GM04504 (cell line): ENCODE measurements at regions not wholly inside any gene's neighbourhood (a gene's known extent, or its start where the extent isn't known, plus 50 kb on each side); places are given as distances from the start of the nearest gene placed in this dataset.

Source experiments
- DNase-seq: peaks from one replicate; pipeline ENCODE4 v3.0.0-alpha.2; 2012; ENCODE audit warnings: low read depth

DNA sequence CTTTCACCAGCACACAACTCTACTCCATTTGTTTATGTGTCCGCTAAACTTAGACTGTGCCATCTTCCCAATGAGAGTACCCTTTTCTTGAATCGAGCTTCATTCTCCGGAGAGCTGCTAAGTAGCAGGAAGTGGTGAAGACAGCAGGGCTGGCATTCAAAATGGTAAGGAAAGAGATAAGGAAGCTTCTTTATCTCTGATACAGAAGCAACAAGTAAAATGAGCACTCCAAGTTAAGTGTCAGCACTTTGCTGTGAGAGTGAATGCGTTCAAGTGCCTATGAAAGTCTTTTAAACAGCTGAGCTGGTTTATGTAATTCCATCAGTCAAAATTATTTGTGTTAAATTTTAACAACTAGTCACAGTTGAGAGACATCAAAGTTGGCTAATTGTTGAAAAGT, 386.8 kb upstream of the PTPRD start:
- no peak for DNase-seq

DNA sequence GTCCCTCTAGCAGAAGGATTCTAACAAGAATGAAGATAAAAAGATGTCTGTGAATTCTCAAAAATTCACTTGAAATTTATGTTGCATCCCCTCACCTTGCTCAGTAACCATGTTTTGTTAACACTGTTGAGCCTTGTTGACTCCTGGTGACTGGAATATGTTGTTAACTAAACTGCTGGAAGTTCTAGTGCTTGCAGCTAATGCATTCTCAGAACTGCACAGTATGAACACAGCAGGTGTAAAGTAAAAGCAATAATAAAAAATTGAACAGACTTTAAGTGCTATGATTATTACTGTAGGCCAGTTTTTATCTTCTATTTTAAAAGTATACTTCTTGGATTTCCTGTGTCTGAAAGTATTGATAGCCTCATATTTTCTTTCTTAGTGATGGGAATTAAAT, 388.7 kb upstream of the PTPRD start:
- no peak for DNase-seq

DNA sequence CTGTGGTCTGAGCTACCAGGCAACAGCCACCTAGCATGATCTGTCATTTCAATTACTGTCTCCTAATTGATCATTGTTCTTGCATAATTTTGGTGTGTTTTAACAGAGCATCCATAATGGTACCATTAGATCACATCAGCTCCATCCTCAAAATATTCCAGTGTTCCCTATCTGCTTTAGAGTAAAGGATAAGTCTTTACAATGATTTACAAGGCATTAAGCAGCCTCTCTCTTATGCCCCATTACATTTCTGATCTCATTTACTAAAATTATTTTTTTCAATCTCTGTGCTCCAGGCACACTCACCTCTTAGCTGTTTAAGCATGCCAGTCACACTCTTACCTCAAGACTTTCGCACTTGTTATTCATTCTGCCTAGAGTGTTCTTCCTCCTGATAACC, 389.9 kb upstream of the PTPRD start:
- no peak for DNase-seq

DNA sequence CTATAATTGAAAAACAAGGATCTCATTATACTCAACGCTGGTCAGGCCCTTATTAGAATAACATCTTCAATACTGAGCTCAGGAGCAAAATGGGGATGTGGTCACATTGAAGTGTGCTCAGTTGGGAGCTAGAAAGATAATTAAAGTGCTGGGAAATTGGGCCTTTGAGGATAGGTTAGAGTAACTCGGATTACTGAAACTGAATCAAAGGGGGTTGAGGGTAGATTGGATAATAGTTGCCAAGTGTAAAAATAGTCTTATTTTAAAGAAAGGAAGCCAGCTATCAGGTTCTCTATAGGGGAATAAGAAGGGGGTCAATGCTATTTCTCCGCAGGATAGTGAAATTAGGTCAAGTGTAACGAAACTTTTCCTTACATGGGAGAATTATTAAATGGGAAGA, 391.0 kb upstream of the PTPRD start:
- DNase-seq: no peak

DNA sequence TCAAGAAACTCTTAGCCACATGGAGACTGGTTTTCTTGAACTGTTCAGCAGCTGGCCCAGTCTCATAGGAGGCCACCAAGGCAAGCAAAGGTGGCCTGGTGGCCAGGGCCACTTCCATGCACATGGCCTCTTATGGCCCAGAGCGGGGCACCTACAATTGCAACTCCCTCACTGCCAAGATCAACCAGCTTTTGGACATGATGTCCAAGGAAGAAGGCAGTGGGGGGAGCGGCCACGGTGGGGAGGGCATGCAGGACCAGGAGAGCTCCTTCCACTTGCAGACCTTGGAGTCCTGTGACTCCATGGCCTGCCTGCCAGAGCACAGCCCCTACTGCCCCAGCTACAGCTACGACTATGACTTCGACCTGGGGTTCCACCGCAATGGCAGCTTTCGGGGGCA, 398.9 kb upstream of the PTPRD start:
- no peak for DNase-seq

DNA sequence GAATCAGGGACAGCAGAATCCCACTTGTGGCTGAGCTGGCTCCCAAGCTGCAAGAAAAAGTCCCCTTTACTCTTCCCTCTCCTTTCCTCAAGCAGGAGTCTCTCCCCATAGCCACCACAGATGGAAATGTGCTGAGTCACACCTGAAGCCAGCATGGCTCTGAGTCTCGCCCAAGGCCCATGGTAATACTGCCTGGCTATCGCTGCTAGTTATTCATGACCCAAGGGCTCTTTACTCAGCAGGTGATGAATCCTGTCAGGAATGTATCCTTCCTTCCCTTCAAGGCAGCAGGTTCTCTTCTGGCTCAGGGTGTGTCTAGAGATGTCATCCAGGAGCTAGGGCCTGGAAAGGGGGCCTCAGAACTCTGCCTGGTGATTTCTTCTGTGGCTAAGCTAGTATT, 403.3 kb upstream of the PTPRD start:
- no peak for DNase-seq

DNA sequence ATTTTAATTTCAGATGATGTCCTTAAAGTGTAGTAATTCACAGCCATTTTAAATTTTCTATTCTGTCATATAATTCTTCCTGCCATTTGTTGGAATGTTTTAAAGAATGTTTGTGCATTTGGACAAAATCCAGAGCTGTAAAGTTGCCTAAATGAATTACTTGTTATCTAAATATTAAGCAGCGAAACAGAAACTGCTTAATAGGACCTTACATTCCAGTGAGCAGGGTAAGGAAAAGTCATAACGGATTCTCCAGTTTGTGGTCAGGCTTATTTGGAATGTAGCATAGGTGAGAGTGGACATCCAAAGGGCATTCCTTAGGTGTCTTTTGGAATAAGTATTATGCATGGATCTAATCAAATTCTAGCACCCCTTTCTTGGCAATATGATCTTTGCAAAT, 410.4 kb upstream of the PTPRD start:
- no peak for DNase-seq

DNA sequence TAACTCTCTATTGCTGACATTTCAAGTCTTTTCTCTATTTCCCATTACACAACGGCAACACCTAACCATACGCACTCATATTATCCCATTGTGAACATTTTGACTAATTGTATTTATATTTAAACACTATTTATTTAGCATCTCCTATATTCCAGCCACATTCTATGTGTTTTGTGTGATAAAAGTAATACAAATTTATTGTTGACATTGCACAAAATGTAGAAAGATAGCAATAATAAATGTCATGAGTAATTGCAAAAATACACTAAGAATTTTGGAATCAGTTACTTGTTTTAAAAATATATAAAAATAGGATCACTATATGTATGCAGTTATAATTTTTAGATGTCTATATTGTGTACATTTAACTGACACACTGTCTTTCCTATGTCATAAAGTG, 413.0 kb upstream of the PTPRD start:
- no peak for DNase-seq

DNA sequence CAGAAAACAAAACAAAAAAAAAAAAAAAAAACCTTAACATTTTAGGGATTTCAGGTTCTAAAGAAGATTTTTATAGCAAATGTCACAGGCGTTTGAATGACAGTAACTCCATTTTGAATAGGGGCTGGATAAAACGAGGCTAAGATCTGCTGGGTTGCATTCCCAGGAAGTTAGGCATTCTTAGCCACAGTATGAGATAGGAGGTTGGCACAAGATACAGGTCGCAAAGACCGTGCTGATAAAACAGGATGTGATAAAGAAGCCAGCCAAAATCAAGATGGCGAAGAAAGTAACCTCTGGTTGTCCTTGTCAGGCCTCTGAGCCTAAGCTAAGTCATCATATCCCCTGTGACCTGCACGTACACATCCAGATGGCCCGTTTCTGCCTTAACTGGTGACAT, 425.6 kb upstream of the PTPRD start:
- no peak for DNase-seq

DNA sequence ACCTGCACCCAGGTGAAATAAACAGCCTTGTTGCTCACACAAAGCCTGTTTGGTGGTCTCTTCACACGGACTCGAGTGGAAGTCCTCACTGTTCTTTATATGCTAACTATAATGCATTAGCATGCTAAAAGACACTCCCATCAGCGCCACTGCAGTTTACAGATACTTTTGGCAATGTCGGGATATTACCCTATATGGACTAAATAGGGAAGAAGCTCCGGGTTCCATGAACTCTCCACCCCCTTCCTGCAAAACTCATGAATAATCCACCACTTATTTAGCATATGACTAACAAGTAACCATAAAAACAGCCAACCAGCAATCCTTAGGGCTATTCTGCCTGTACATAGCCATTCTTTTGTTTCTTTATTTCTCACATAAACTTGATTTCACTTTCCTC, 426.2 kb upstream of the PTPRD start:
- no peak for DNase-seq

DNA sequence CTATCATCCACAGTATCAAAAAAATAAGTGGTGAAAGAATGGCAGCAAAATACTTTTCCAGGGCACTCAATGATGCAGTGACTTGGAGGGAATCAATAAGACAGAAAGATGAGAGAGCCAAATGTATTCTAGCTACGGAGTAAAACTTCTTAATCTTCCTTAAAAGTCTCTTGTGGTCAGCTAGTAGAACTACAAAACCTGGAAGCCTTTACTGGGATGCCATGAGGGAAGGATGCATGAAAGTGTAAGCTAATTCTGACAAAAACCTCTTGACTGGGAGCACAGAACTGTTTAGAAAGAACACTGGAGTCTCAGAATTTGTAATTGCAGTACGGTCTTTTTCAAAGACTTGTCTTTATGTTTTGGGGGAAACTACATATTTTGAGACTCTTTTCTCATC, 432.8 kb upstream of the PTPRD start:
- DNase-seq: no peak

DNA sequence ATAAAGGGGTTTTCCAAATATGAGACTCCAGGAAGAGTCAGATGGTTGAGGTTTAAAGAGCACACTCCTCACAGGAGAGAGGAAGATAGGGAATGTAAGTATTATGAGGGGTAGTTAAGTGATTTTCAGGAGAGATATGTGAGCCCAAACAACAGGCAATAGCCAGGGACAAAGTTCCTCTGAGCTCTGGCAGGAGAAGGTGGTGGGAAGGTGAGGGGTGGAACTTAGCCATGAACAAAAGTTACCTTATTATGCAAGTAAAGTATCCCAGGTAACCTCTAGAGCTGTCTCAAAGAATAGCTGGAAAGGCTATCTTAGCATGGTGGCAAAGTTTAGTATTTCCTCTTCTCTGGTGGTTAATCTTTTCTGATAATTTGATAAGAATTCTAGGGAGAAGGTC, 450.5 kb upstream of the PTPRD start:
- DNase-seq: no peak

DNA sequence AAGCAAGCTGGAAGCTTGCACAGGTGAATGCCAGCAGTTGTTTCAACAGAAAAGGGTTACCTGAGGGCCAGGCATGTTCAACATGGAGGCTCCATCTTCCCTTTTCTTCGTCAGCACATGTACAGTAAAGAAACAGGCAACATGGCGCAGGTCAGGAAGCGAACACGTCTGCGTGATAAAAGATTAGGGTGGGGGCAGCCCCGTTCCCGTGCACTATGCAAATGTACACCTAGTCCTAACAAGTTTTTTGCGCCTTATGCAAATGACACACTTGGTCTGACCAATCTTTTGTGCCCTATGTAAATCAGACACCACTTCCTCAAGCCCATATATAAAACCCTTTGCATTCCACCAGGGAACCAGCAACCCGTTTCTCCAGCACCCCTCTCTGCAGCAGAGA, 452.1 kb upstream of the PTPRD start:
- no peak for DNase-seq

DNA sequence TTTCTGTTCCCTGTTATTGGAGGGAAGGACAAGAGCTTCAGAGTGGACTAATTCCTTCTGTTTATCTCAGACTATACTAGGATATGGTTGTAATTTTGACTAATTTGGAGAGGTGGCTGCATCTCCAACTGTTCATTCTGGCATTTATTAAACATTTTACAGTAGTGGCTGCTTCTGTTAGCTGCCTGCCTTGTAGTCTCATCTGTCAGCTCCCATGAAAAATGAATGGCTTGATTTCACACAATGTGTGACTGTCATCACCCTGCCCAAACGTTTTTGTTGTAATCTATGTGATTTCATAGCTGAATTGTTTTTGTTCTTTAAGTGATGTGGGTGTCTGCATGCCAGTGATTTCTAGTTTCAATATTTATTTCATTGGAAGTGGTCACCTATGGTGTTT, 459.4 kb upstream of the PTPRD start:
- no peak for DNase-seq

DNA sequence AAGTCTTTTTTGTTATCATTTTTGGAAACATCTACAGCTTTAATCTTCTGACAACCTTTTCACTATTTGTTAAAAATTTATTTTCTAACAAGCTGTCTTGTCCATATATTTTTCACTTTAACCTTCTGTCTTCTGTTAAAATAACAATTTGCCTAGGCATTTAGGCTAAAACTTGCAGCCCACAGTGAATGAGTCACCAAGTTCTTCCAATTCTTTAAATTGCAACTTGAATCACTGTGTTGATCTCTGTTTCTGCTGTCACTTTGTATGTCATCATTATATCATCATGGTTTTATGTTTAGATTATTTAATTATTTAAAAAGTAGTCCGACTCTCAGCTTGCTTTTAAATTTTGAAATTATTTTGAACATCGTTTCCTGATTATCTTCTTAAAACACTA, 473.8 kb upstream of the PTPRD start:
- DNase-seq: no peak

DNA sequence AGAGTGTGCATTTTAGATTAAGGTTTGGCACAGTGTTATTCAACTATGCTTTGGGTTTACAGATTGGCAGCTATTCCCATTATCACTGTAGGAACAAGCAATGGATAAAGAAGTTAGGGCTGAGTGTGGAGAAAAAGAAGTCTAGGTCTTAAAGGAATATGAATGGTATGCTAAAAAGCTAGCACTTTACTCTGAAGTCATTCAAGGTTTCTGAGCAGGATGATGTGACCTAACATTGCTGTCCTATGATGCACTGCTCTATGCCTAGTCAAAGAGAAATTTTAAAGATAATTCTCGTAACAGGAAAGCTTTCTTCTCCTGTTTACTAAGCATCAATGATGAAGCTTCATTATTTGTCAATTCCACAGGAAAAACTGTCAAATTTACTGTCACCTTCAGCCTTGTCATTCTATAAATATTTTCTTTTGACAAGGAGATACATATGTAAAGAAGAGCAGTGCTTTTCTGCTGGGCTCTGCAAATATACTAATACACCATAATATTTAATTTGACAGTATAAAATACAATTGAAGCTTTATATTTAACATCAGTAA, 476.1 kb upstream of the PTPRD start:
- DNase-seq: no peak

DNA sequence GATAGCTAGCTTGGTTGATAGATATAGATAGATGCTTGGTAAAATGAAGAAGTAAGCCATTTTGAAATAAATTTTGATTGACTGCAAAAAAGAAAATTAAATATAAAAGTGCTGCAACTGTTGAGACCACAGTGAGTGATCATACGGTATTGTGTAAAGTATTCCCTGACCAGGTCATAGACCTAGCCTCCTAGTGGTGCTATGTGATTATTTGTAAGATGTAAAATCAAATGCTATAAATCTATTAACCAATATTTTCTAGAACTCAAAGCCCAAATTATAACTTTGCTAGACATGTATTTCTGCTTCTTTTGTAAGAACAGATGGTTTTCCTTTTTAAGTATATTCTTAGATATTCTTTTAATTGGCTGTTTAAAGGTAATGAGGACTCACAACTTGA, 480.2 kb upstream of the PTPRD start:
- no peak for DNase-seq

DNA sequence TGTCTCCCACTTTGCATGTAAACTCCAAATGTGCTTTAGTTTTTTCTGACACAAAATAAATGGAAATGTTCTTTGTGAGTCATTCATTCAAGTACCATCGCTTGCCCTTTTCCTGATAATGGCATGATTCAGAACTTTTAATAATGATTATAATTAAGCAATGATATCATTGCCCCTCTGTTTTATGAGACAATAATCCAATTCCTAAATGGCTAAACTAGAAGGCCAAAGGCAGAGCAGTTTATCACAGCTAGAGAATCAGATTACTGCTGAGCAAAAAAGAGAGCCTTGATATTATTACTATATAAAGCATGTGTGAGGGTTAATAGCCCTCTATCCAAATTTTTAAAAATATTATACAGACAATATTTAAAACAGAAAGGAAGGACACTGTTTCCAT, 484.2 kb upstream of the PTPRD start:
- DNase-seq: no peak

DNA sequence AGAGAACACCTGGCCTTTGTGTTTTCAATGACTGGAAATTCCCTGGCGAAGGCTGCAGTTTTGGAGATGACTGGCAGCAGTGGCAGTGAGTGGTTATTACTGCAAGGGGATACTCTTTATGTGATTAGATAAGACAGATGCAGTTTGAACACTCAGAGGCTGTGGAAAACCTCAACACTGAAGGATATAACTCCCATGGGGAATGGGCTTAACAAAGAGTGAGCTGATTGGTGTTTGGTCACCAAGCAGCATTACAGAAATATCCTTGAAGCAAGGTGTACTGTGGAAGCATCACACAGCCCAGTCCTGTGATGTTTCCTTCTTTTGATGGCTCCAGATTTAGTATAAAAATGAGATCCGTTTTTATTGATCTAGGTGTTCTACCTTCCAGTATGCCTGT, 490.7 kb upstream of the PTPRD start:
- DNase-seq: no peak

DNA sequence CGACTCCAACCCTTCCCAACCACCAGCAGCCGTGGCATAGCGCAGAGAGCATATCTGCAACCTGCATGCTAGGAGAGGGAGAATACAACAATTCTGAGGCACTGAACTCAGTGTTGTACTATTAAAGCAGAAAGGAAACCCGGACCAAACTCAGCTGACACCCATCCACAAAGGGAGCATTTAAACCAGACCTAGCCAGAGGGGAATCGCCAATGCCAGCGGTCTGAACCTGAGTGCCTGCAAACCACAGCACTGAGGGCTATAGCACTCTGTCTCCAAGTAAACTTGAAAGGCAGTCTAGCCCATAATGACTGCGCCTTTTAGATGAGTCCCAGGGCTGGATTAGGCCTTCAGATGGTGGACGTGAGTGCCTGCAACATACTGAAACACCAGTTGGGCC, 494.4 kb upstream of the PTPRD start:
- no peak for DNase-seq

DNA sequence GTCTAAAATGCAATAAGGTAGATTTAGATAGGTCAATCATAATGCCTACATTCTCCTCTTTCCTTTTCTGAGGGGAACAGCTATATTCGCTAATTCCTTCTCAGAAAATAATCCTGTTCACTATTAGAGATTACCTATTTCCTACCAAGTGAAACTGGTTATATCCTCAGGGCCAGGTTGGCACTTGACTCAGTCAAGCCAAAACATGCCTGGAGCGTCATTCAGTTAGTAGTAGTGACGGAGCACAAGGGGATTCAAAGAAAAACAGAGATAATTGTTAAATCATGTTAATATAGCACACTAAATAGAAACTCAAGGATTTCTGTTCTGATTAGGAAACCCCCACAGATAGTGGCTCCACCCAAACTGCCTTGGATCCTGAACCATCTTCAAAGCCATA, 515.4 kb upstream of the PTPRD start:
- no peak for DNase-seq

DNA sequence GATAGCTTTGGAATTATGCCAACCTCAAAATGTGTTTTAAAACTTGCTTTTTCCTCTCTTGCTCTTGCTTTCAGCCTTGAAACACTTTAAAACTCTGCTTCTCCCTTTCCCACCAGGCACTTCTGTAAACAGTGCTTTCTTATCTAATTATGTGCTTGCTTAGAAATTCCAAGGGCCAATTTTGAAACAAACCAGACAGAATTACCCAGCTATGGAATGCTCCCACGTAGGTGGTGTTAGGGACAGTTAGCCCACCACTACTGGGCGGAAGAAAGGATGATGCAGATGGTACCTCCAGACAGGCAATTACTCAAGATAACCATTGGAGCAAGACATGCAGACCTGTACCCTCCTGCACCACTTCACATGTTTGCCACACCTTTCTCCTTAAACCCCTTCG, 523.0 kb upstream of the PTPRD start:
- no peak for DNase-seq

DNA sequence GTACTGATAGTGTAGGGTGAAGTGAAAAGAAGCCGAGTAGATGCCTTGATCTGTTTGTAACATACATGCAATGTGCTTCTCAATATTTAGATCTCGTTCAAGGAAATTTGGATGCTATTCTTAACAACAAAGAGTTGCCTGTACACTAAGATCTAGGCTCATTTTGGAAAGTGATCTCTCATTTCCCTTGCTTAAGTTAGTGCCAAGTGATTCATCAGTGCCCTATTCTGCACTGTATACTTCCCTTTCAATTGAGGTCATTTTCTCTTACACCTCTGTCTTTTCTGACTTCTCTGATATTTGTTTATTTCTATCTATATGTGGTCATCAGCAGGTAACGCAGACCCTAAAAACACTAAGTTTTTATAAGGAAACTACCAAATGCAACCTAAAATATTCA, 528.6 kb upstream of the PTPRD start:
- DNase-seq: no peak

DNA sequence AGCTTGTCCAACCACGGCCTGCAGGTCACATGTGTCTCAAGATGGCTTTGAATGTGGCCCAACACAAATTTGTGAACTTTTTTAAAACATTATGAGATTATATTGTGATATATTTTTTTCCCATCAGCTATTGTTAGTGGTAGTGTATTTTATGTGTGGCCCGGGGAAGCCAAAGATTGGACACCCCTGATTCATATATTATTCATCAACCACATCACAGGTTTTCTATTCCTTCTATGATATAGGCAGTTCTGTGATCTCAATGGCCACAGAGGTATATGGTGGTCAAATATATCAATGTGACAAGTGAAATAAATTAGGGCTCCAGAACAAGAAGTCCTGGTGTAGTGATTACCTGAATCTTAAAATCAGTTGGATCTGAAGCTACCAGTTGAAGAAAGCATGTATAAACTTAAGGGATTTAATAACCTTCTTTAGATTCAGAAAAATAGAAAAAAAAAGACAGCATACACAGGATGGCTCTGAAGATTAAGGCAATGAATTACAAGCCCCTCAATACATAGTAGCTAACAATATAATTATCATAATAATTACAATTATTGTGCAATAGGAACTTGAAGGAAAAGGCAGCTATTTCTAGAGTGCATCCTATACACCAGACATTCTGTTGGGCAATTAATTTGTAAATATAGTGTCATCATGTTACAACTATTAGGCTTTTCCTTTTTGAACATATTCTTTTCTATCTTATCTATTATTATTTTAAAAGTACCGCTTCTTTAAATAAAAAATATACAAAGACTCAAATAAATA, 530.4 kb upstream of the PTPRD start:
- no peak for DNase-seq
